HG02840 (cell line): ENCODE measurements at regions not wholly inside any gene's neighbourhood (a gene's known extent, or its start where the extent isn't known, plus 50 kb on each side); places are given as distances from the start of the nearest gene placed in this dataset.
"Not testable (repeated sequence)": the region's sequence is repeated elsewhere in the genome, so short reads cannot be mapped to it uniquely, and the experiment has no call there.

ENCODE experiments used
- ATAC-seq: cut with Tn5 transposase; IDR thresholded peaks from one replicate; pipeline ENCODE4 v1.9.1; 2021; ENCODE audit warnings: mild to moderate bottlenecking, moderate library complexity, moderate number of reproducible peaks; ENCODE audit not compliant: unreplicated experiment, low FRiP score

- no peak for ATAC-seq
Measured at GRCh38 chr11:16547879-16548278, 190.6 kb upstream of the C11orf58 start.

GRCh38 chr11:16543642-16544041 lies 187.3 kb upstream of the SOX6 start:
- ATAC-seq: no peak

GRCh38 chr11:16542353-16542752 lies 186.0 kb upstream of the SOX6 start:
- no peak for ATAC-seq

- no peak for ATAC-seq
Measured at GRCh38 chr11:16536513-16536912, 180.2 kb upstream of the SOX6 start.

GRCh38 chr11:16528639-16529038 lies 172.3 kb upstream of the SOX6 start:
- ATAC-seq: no peak

- no peak for ATAC-seq
Measured at GRCh38 chr11:16527525-16528246, 171.3 kb upstream of the SOX6 start.

DNA sequence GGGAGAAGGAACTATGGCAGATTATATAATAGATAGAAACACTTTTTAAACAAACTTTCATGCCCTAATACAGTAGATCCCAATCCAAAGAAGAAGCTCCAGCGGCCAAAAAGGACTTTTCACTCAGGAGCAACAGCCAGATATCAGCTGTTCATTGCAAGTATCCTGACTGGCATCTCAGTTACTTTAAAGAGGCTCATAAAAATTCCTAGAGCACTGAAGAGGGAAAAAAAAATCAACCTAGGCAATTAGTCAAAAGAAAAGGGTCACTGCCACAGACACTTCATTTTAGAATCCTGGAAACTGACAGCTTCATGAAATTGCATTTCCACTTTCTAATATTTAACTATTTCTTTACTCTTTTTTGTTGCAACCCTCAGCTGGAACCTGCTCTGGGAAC lies 170.6 kb upstream of the SOX6 start:
- no peak for ATAC-seq

DNA sequence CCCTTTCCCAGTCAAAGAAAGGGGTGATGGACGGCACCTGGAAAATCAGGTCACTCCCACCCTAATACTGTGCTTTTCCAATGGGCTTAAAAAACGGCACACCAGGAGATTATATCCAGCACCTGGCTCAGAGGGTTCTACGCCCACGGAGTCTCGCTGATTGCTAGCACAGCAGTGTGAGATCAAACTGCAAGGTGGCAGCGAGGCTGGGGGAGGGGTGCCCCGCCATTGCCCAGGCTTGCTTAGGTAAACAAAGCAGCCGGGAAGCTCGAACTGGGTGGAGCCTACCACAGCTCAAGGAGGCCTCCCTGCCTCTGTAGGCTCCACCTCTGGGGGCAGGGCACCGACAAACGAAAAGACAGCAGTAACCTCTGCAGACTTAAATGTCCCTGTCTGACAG lies 164.4 kb upstream of the SOX6 start:
- not testable (repeated sequence) for ATAC-seq

DNA sequence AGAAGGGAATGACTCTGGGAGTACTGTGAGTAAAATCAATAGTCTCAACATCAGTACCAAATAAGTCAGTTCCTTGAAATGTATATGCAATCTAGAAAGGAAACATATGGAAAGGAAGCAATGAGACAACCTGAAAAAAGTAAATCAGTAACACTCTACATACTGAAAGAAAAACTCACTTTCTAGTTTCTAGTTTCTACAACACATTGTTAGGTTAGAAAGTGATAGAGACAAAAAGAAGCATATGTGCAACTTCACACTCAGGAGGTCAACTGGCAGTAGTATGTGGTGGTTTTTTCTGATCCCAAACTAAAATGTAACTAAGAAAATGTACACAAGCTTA lies 156.5 kb upstream of the SOX6 start:
- ATAC-seq: peak; percentile 75

DNA sequence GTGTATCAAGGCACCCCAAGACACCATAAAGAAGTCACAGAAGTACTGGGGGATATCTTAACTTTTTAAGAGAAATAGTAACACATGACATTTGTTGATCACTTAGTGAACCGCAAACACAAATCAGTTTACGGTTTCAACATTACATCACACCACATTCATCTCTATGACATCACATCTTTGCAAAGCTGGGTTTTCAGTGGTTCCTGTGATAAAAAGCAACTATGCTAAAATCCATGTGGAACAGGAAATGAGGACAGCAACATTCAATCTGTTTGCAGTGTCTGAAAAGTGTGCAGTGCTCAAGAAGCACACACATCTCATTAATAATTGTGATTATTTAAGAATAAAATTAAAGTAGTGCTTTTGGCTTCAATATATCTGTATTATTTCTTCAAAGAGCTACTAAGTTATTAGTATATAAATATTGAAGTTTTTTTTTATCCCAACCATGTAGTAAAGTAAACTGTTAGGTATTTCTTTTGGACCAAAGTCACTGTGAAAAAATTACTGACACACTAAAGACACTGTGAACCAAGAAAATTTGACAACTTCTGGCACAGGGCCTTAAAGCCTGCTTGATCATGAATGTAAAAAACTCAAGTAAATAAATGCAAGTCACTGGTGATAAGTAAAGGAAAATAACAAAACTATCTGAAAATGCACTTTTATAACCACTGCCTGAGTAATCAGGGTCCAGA lies 156.0 kb upstream of the SOX6 start:
- ATAC-seq: no peak

DNA sequence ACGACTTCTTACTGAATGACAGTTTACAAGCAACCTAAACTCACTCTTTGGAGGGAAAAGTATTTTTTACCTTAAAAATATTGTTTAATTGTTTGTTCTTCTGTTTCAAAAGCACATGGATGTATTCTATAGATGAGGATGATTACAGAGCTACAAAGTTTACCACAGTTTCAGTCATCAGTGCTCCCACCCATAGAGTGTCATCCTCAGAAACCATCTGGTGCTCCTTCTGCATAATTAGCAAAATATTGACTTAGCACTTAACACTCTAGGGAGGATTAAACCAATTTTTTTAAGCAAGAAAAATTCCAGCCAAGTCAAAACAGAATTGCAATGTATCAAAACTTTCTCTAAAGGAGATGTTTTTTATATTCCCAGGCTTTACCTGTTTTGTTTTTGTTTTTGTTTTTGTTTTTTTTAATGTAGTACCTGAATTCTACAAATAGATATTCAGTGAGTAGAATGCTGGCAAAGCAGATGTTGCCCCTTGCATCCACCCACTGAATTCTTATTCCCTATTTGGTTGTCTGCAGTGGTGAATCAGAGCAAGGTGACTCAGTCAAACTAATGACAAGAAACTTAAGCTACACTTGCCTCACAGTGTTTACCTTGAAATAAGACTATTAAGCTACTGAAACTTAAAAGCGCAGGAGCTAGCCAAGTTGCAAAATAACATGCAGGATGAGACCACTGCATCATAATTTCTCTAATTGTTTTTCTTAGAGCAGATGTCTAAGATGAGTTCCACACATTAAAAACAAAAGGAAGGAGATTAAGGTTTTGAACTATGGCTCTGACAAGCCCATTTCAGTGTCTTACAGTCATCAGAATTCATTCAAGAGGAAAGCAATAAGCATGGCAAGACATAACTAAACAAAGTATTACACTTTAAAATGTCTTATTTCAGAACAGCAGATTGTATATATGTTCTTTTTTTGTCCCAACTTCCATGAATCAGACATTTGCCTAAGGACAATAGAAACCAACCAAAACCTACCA lies 155.1 kb upstream of the SOX6 start:
- no peak for ATAC-seq

- ATAC-seq: no peak
Measured at GRCh38 chr11:16505481-16505880, 149.1 kb upstream of the SOX6 start.

- ATAC-seq: not testable (repeated sequence)
Measured at GRCh38 chr11:16503891-16504290, 147.5 kb upstream of the SOX6 start.

- ATAC-seq: no peak
Measured at GRCh38 chr11:16494918-16495691, 138.8 kb upstream of the SOX6 start.

- ATAC-seq: no peak
Measured at GRCh38 chr11:16484434-16484833, 128.1 kb upstream of the SOX6 start.

DNA sequence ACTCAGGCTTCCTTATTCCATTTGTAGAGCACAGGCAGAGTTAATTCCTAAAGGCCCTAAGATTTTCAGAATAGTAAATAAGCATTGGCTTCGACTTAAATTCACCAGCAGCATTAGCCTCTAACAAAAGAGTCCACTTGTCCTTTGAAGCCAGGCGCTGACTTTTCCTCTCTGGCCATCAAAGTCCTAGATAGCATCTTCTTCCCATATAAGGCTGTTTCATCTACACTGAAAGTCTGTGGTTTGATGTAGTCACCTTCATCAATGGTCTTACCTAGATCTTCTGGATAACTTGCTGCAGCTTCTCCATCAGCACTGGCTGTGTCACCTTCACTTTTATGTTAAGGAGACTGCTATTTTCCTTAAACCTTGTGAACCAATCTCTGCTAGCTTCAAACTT lies 118.3 kb upstream of the SOX6 start:
- ATAC-seq: no peak

GRCh38 chr11:16469968-16470367 lies 113.6 kb upstream of the SOX6 start:
- ATAC-seq: no peak

DNA sequence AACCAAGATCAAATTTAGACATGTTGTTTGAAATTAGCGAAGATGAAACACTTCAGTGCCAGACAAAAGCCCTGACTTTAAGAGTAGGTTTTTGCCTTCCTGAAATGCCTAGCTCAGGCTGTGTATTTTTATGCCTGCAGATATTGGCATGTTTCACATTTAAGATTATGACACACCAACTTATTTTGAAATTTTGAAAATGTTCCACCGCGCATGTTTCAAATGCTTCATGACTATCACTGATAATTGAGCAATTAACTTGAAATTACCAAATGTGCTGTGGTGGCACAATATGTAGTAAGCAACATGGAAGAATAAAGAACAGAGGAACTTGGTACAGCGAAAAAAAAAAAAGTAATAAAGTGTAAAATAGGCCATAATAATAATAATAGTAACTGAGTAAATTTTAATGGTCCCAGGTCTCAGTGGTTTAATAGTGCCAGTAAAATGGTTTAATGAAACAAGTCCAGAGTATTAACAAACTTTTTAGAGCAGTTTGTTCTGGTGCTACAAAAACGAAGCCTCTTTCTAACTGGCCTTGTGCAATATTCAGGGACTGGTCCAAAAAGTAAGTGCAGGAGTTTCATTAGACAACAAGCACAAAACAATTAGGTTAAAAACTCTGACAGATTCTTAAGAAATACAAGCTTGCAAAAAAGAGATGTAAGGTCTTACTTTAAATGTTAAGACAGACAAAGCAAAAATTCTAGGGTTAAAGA lies 112.5 kb upstream of the SOX6 start:
- ATAC-seq: no peak

DNA sequence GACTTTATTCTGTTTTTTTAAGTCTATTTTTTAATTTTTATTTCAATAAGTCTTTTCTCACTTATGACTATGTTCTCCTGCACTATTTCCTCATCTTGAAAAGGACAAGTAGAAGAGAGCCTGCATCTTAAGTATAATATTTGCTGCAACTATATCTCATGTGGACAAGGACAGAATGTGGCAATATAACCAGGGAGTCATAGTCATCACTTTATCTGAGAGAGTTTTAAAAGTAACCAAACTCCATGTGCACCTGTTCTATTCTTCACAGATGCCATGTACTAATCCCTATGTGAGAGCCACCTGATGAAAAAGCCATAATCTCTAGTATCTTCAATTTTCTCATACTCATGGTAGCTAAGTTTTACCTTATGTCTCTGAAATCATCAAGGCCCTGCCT lies 104.2 kb upstream of the SOX6 start:
- no peak for ATAC-seq

GRCh38 chr11:16456366-16456765 lies 100.0 kb upstream of the SOX6 start:
- no peak for ATAC-seq
